ENCODE measurements at regions not wholly inside any gene's neighbourhood (a gene's known extent, or its start where the extent isn't known, plus 50 kb on each side); places are given as distances from the start of the nearest gene placed in this dataset.

GRCh38 chr3:127483902-127484591 is 106.5 kb downstream of the TPRA1 start:
- DNase-seq (ENCODE audit: low spot score) = no peak

- no peak for DNase-seq (ENCODE audit: low spot score)
These were observed 107.4 kb downstream of the TPRA1 start for GRCh38 chr3:127483005-127483641.

DNA sequence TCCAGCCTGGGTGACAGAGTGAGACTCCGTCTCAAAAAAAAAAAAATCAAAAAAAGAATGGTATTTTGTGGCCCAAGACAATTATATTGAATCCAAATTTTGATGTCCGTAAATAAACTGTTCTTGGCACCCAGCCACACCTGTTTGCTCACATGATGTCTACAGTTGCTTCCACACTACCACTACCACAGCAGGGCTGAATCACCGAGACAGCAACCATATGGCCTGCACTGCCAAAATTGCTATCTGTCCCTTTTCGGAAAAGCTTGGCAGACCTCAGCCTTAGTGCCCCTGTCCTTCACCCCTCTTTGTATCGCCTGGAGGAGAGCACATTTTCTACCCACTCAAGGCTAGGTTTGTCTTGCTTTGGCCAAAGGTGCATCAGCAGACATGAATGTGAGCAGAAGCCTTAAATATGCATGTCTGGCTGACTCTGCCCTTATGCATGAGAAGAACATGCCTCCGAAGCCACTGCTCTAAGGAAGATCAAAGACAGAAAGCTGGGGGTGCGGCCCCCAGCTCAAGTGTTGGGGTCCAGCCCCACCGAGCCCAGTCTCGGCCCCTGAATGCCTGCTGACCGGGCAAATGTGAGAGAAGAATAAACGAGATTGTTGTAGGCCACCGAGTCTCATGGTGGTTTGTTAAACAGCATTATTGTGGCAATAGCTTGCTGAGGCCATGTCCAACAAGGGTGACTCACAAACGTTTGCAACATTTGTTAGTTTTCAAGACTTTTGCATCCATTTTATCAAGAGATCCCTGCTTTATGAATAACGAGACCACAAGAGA is 108.1 kb downstream of the TPRA1 start:
- no peak for DNase-seq (ENCODE audit: low spot score)

DNA sequence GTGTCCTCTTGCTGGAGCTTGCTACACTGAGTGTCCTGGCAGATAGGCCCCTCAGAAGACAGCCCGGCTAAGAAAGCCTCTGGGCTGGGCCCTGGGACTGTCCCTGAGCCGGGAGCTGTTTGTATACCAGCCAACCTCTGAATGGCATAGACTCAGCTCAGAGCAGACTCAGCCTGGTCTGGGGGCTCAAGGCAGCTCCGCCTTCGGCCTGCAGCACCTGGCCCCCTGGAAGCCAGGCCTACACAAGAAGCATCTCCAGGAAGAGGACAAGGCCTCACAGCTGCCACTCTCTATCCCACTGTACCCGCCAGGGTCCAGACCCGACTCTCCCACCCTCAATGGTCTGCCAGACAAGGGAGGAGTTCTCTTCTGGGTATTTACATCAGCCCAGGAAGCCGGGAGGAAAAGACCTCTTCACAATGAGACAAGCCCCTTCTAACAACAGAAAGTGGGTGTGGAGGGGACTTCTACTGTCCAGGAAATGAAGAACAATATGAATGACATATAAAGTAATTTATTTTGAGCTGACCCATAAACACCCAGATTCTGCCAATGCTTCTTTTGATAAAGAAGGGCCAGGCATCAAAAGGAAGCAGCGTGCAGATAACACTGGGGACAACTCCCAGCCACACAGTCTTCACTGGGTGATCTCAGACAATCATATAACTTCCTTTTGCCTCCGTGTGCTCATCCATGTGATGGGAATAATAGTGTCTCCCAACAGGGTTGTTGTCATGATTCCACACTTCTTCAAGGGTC is 110.2 kb downstream of the TPRA1 start:
- DNase-seq (ENCODE audit: low spot score) = no peak

DNA sequence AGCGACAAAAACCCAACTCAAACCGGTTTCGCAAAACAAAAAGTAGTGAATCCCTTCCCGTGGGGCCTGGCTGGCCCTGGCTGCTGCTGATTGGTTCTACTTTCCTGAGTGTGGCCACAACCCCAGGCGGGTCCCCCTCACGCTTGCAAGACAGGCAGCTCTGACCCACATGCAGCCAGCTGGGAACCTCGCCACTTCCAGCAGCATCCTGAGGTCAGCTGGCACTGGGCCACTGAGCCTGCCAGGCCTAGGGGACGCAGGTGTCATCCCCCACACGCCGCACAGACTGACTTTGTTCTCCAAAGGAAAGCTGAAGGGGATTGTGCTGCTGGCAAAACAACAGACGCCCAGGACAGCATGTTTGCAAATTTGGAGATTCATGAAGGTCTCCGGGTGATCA is 111.1 kb downstream of the TPRA1 start:
- no peak for DNase-seq (ENCODE audit: low spot score)

DNA sequence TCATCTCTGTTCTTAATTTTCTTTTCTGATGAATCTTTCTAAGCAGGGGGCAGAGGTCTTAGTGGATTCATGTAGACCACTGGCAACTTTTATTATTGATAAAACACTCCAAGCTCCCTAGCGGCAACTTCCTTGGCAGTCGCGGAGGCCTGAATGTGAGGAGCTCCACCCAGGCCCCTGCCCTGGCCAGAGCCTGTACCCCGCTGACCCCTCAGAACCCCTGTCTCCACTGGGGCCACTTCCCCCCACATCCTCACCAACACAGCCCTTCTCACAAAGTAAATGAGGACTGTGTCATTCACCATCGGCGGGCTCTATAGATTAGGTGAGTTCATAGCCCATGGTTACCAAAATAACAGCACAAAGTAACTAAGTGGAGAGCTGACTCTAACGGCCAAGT is 111.6 kb downstream of the TPRA1 start:
- DNase-seq (ENCODE audit: low spot score) = no peak

GRCh38 chr3:127477396-127477795 is 113.1 kb downstream of the TPRA1 start:
- DNase-seq (ENCODE audit: low spot score) = no peak

DNA sequence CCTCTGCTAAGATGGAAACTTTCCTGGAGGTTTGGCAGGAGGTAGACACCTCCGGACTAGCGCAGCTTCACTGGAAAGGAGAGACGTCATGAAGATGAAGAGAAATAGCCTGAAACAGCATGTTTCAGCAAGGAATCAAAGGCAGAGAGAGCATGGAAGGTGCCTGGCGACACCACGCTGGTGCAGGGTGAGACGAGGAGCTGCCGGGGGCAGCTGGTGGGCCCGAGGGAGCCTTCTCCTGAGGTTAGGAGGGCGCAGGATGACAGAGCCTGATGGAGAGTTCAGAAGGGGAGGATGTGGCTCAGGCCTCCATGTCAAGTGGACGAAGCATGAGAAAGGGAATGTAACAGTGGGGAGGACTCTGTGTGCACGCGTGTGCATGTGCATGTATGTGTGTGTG is 113.6 kb downstream of the TPRA1 start:
- no peak for DNase-seq (ENCODE audit: low spot score)

- no peak for DNase-seq (ENCODE audit: low spot score)
These were observed 114.4 kb downstream of the TPRA1 start for GRCh38 chr3:127475975-127476705.

DNA sequence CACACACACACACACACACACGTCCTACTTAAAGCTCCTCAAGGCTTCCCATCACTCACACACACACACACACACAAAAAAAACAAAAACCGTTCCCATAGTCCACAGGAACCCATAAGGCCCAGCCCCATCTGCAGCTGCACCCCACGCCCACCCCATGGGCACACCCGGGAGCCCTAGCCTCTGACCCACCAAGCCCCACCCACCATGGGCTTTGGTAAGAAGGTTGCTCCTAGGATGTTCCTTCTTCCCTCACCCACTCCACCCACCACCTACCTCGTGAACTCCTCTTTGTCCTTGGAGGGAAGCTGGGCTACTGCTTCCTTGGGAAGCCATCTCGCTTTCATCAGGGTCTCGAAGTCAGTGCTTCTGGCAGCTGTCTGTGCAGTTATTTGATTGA is 115.1 kb downstream of the TPRA1 start:
- no peak for DNase-seq (ENCODE audit: low spot score)

DNA sequence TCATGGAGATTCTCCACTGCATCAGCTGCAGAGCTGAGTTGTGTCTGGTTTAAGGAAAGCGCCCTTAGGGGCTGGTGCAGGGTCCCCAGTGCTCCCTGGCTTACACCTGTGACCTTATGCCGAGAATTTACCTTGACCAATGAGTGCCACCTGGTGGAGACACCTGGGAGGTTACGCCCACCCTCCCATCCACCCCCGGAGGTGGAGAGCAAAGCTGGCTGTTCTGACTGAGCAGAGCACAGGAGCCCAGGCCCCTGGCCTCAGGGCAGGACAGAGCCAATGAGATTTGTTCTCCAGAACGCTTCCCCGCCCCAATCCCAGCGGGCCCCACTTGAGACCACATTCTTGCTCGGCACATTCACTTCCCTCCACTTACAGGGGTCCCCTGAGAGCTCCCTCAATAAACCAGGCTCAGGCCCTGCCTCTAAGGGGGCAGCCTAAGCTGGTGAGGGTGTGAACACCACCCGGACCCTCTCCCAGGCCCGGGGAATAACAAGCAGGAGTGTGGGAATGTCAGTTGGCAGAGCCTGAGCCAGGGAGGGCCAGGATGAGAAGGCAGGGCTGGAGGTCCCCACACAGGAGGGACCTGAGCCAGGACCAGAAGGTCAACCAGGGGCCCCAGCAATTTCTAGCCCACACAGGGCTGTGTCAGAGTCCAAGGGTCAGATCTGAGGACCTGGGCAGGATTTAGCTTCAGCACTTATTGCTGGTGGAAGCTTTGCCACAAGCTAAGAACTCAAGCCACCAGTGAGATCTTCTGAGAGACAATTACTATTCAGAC is 117.1 kb downstream of the TPRA1 start:
- no peak for DNase-seq (ENCODE audit: low spot score)

DNA sequence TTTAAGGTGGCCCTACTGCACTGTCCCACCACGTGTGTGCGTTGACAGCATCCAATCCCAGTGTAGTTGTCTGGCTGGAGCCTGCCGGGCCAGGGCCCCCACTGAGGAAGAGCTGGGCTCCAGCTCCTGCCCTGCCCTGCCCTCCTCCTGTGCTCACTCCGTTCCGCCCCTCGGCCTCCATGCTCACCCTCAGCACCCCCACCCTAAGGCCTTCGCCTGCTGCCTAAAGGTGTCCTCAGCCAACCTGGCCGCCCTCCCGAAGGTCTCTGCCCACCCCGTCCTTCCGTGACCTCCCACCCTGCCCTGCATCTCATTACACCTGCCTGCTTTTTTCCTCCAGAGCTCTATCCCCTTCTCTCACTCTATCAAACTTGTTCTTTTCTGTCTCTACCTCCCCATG is 118.0 kb downstream of the TPRA1 start:
- no peak for DNase-seq (ENCODE audit: low spot score)

- DNase-seq (ENCODE audit: low spot score) = no peak
These were observed 119.4 kb downstream of the TPRA1 start for GRCh38 chr3:127471142-127471541.

GRCh38 chr3:127469760-127470159 is 120.8 kb downstream of the TPRA1 start:
- no peak for DNase-seq (ENCODE audit: low spot score)

DNA sequence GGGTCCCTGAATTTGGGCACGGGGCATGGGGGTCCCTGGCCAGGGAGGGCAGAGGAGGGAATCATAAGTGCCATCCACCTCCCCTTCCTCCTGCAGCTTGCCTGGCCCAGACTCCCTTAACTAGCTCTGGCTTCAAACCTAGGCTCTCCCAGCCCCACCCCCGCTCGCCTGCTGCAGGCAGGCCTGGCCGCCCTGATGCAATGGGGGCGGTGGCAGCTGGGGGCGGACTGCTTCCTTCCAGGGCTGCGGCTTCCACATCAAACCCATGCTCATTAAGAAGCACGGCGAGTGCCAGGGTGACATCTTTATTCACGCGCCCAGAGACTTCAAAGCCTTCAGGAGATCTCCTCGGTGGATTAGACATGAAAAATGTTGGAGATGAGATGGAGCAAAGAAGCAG is 123.1 kb downstream of the TPRA1 start:
- no peak for DNase-seq (ENCODE audit: low spot score)

- no peak for DNase-seq (ENCODE audit: low spot score)
These were observed 125.9 kb downstream of the TPRA1 start for GRCh38 chr3:127464642-127465041.

DNA sequence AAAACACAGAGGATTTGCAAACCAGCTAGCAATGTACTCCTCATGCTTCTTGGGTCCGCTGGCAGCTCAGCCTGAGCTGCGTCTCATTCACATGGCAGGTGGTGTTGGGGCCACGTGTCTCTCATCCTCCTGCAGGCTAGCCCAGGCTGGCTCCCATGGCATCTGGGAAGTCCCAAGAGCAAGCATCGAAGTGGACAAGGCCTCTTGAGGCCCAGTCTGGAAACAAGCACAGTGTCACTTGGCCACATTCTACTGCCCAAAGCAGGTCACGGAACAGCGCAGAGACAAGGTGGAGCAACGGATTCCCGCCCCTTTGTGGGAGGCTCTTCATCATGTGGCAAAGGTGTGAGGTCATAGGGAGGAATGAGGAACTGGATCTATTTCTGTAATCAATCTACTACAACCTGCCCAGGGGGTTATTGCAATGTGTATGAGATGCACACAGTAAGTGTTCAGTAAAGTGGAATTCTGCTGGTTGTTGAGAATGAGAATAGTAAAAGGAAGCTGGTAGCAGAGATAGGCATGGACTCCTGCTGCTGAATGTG is 128.3 kb downstream of the TPRA1 start:
- no peak for DNase-seq (ENCODE audit: low spot score)

DNA sequence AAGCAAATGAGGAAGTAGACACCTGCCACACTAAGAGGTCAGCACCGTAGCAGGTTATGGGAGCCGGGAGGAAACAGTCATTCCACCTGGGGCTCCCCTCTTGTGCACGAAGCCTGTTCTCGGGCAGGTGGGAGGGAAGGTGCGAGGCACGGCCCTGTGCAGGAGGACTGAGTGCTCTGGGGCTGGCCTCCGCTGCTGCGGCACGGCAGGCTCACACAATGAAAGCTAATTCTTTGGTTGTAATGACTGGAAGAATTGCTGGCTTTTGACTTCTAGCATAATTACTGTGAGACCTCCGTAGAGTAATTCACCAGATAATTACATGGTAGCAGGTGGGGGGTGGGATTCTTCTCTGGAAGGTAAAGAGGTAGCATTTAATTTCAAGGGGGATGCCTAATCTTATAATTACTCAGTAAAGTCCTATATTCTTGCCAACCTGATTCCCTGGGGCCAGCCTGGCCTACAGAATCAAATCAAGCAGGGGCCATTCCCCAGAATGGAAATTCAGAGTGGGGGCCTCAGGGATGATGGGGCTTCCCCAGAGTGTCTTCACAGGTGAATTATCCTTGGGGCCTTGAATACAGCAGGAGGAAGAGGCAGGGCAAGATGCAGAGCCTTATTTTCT is 129.1 kb downstream of the TPRA1 start:
- DNase-seq (ENCODE audit: low spot score) = no peak

DNA sequence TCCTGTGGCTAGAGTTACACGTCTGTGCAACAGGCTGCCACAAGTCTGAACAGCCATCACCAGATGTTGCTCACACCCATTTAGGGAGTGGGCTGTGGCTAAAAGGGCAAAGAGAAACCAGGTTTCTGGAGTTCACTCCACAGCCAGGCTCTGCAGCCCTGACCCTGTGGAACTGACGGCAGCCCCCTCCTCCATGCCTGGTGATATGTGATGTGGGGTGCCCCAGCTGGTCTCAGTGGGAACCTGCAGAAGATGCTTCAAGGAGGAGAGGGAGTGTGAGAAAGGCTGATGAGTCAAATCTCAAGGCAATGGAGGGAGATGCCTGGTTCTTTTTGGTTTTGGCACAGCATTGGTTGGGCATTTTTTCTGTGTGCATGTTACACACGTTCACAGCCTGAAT is 130.6 kb downstream of the TPRA1 start:
- no peak for DNase-seq (ENCODE audit: low spot score)

All from kidney capillary endothelial cell (primary cell).